ENCODE measurements at regions not wholly inside any gene's neighbourhood (a gene's known extent, or its start where the extent isn't known, plus 50 kb on each side); places are given as distances from the start of the nearest gene placed in this dataset.

GRCh38 chr10:64519427-64519826 lies 998.2 kb downstream of the REEP3 start:
- DNase-seq: no peak
- no peaks in the 10 kb centered on the region for H3K36me3 Mint-ChIP-seq (ENCODE audit: low read depth)
- ChIA-PET CTCF (no interaction called here), POLR2A (no interaction called here)
- no peaks in the 10 kb centered on the region for H3K4me1 Mint-ChIP-seq
- no peak overlapping the region for H3K27ac Mint-ChIP-seq
- H3K4me3 Mint-ChIP-seq: no peak overlapping the region
- no peaks in the 10 kb centered on the region for H3K9me3 Mint-ChIP-seq
- H3K27me3 Mint-ChIP-seq: no peaks in the 10 kb centered on the region

- Mint-ChIP-seq H3K27ac (no peak overlapping the region), H3K27me3 (no peaks in the 10 kb centered on the region), H3K36me3 (ENCODE audit: low read depth) (no peaks in the 10 kb centered on the region), H3K4me1 (no peaks in the 10 kb centered on the region), H3K4me3 (no peak overlapping the region), H3K9me3 (no peaks in the 10 kb centered on the region)
- no peak for DNase-seq
- POLR2A ChIA-PET: no interaction called here
- CTCF ChIA-PET: no interaction called here
Measured at GRCh38 chr10:64519831-64520230, 998.6 kb downstream of the REEP3 start.

- no peaks in the 10 kb centered on the region for H3K36me3 Mint-ChIP-seq (ENCODE audit: low read depth)
- H3K4me3 Mint-ChIP-seq: no peak overlapping the region
- H3K9me3 Mint-ChIP-seq: no peaks in the 10 kb centered on the region
- DNase-seq: no peak
- ChIA-PET CTCF (no interaction called here), POLR2A (no interaction called here)
- H3K27me3 Mint-ChIP-seq: no peaks in the 10 kb centered on the region
- no peaks in the 10 kb centered on the region for H3K4me1 Mint-ChIP-seq
- no peak overlapping the region for H3K27ac Mint-ChIP-seq
Measured at GRCh38 chr10:64523065-64523759, 1002.0 kb downstream of the REEP3 start.

DNA sequence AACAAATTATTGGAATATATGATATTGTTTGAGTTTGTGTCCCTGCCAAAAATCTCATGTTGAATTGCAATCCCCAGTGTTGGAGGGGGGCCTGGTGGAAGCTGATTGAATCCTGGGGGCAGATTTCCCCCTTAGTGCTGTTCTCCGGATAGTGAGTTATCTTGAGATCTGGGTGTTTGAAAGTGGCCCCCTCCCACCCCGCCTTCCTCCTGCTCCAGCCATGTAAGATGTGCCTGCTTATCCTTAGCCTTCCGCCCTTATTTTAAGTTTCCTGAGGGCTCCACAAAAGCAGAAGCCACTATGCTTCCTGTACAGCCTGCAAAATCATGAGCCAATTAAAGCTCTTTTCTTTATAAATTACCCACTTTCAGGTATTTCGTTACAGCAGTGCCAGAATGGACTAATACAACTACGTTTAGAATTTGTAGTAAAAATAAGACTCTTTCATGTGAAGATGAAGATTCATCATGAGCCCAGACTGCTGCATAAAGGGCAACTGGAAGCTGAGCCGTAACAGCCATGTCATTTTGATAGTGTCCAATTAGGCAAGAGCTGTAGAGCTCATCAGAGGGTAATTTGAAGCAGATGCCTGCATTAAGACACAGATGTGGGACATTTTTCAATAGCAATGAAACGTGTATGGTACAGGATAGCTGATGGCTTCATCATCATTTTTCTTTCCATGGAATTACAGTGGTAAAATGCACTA lies 1007.2 kb downstream of the REEP3 start:
- POLR2A ChIA-PET: no interaction called here
- no peaks in the 10 kb centered on the region for H3K27me3 Mint-ChIP-seq
- CTCF ChIA-PET: no interaction called here
- no peak overlapping the region for H3K4me3 Mint-ChIP-seq
- no peaks in the 10 kb centered on the region for H3K9me3 Mint-ChIP-seq
- H3K36me3 Mint-ChIP-seq (ENCODE audit: low read depth): no peaks in the 10 kb centered on the region
- no peak overlapping the region for H3K27ac Mint-ChIP-seq
- DNase-seq: no peak
- H3K4me1 Mint-ChIP-seq: no peaks in the 10 kb centered on the region

DNA sequence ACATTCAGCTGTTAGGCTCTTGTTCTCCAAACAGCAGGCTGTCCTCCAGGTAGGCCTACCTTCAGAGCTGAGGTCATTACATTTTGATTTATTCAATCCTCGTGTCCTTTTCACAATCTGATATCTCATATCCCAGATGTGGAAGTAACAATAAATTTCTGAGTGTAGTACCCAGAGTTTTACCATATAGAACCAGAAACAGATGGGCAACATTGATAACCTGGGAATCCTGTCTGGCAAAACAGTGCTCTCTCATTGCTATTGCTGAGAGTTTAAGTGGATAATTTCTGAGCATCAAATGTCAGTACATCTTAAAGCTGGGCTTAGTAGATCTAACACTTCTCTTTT lies 1007.8 kb downstream of the REEP3 start:
- H3K27me3 Mint-ChIP-seq: no peaks in the 10 kb centered on the region
- H3K27ac Mint-ChIP-seq: no peak overlapping the region
- H3K36me3 Mint-ChIP-seq (ENCODE audit: low read depth): no peaks in the 10 kb centered on the region
- CTCF ChIA-PET: no interaction called here
- H3K4me1 Mint-ChIP-seq: no peaks in the 10 kb centered on the region
- no peak for DNase-seq
- H3K9me3 Mint-ChIP-seq: no peaks in the 10 kb centered on the region
- H3K4me3 Mint-ChIP-seq: no peak overlapping the region
- POLR2A ChIA-PET: no interaction called here

DNA sequence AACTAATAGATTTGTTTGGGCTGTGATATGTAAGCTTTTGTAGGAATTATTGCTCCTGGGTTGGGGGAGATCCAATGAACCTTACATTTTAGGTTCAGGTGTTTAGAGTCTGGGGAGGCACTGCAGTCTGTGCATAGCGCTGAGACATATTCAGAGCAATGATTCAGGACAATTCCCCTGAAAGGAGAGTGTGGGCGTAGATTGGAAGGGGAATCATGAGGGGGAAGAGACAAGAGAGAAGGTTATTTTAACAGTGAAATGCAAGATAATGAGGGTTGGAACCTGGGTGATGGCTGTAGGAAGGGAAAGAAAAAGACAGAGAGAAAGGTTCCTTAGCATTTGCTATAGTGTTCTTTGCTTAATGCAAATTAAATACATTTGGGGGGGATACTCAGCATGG lies 1013.4 kb downstream of the REEP3 start:
- ChIA-PET POLR2A (no interaction called here), CTCF (no interaction called here)
- H3K4me3 Mint-ChIP-seq: no peak overlapping the region
- H3K27ac Mint-ChIP-seq: no peak overlapping the region
- H3K4me1 Mint-ChIP-seq: no peaks in the 10 kb centered on the region
- no peak for DNase-seq
- no peaks in the 10 kb centered on the region for H3K36me3 Mint-ChIP-seq (ENCODE audit: low read depth)
- H3K9me3 Mint-ChIP-seq: no peaks in the 10 kb centered on the region
- H3K27me3 Mint-ChIP-seq: no peaks in the 10 kb centered on the region

GRCh38 chr10:64535131-64535867 lies 1014.1 kb downstream of the REEP3 start:
- ChIA-PET CTCF (no interaction called here), POLR2A (no interaction called here)
- no peak overlapping the region for H3K4me3 Mint-ChIP-seq
- no peaks in the 10 kb centered on the region for H3K36me3 Mint-ChIP-seq (ENCODE audit: low read depth)
- no peaks in the 10 kb centered on the region for H3K27me3 Mint-ChIP-seq
- H3K9me3 Mint-ChIP-seq: no peaks in the 10 kb centered on the region
- H3K4me1 Mint-ChIP-seq: no peaks in the 10 kb centered on the region
- H3K27ac Mint-ChIP-seq: no peak overlapping the region
- no peak for DNase-seq

- H3K36me3 Mint-ChIP-seq (ENCODE audit: low read depth): no peaks in the 10 kb centered on the region
- no peaks in the 10 kb centered on the region for H3K27me3 Mint-ChIP-seq
- CTCF ChIA-PET: no interaction called here
- POLR2A ChIA-PET: no interaction called here
- DNase-seq: no peak
- no peaks in the 10 kb centered on the region for H3K4me1 Mint-ChIP-seq
- no peaks in the 10 kb centered on the region for H3K9me3 Mint-ChIP-seq
- no peak overlapping the region for H3K4me3 Mint-ChIP-seq
- H3K27ac Mint-ChIP-seq: no peak overlapping the region
Measured at GRCh38 chr10:64537112-64537511, 1015.9 kb downstream of the REEP3 start.

DNA sequence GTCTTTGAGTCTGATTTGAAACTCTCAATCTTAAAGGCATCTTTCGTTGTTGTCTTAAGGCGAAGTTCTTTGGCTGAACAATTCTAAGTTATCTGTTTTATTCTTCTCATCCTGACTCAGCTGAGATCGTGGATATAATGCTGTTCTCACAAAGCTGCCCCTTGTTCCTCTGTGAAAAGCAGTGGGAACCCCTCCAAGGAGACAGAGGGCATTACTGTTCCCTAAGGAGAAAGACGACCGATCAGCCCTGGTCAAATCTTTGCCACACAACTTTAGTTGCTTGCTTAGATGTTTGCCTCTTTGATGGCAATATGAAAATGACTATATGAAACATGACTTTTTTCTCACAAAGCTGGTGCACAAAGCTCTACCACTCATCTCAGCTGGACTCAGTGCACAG lies 1016.7 kb downstream of the REEP3 start:
- no peak overlapping the region for H3K4me3 Mint-ChIP-seq
- no peaks in the 10 kb centered on the region for H3K9me3 Mint-ChIP-seq
- no peaks in the 10 kb centered on the region for H3K4me1 Mint-ChIP-seq
- H3K27ac Mint-ChIP-seq: no peak overlapping the region
- H3K36me3 Mint-ChIP-seq (ENCODE audit: low read depth): no peaks in the 10 kb centered on the region
- no peak for DNase-seq
- no peaks in the 10 kb centered on the region for H3K27me3 Mint-ChIP-seq
- ChIA-PET POLR2A (no interaction called here), CTCF (no interaction called here)

GRCh38 chr10:64546073-64546472 lies 1024.9 kb downstream of the REEP3 start:
- no peaks in the 10 kb centered on the region for H3K36me3 Mint-ChIP-seq (ENCODE audit: low read depth)
- CTCF ChIA-PET: no interaction called here
- POLR2A ChIA-PET: no interaction called here
- H3K9me3 Mint-ChIP-seq: no peaks in the 10 kb centered on the region
- H3K4me3 Mint-ChIP-seq: no peak overlapping the region
- no peak overlapping the region for H3K27ac Mint-ChIP-seq
- H3K27me3 Mint-ChIP-seq: no peaks in the 10 kb centered on the region
- no peaks in the 10 kb centered on the region for H3K4me1 Mint-ChIP-seq
- DNase-seq: no peak

DNA sequence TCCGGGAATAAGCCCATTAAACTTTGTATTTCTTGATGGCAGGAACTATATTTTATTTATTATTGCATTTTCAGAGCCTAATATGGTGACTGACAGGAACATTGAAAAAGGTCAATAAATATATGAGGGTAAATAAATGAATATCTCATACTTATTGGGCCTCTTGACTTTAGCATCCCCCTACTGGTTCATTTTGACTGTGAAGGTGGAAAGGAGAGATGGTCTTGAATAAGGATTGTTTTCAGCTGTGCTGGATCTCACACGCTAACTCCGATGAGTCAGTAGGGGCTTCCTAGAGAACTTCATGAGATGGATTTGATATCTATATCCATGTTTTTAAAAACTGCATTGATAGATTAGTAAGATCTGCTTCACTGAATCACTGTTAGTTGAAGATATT lies 1026.0 kb downstream of the REEP3 start:
- POLR2A ChIA-PET: no interaction called here
- CTCF ChIA-PET: no interaction called here
- no peaks in the 10 kb centered on the region for H3K36me3 Mint-ChIP-seq (ENCODE audit: low read depth)
- H3K27ac Mint-ChIP-seq: no peak overlapping the region
- no peak for DNase-seq
- no peak overlapping the region for H3K4me3 Mint-ChIP-seq
- no peaks in the 10 kb centered on the region for H3K4me1 Mint-ChIP-seq
- no peaks in the 10 kb centered on the region for H3K9me3 Mint-ChIP-seq
- no peaks in the 10 kb centered on the region for H3K27me3 Mint-ChIP-seq

- CTCF ChIA-PET: no interaction called here
- Mint-ChIP-seq H3K4me1 (no peaks in the 10 kb centered on the region), H3K4me3 (no peak overlapping the region), H3K36me3 (ENCODE audit: low read depth) (no peaks in the 10 kb centered on the region), H3K27me3 (no peaks in the 10 kb centered on the region), H3K27ac (no peak overlapping the region), H3K9me3 (no peaks in the 10 kb centered on the region)
- no peak for DNase-seq
- POLR2A ChIA-PET: no interaction called here
Measured at GRCh38 chr10:64555666-64556065, 1034.5 kb downstream of the REEP3 start.

GRCh38 chr10:64558094-64558835 lies 1037.1 kb downstream of the REEP3 start:
- no peak overlapping the region for H3K27ac Mint-ChIP-seq
- H3K9me3 Mint-ChIP-seq: peaks cover 5% of the 10 kb centered on the region
- CTCF ChIA-PET: no interaction called here
- POLR2A ChIA-PET: no interaction called here
- H3K4me1 Mint-ChIP-seq: no peaks in the 10 kb centered on the region
- H3K4me3 Mint-ChIP-seq: no peak overlapping the region
- DNase-seq: no peak
- no peaks in the 10 kb centered on the region for H3K36me3 Mint-ChIP-seq (ENCODE audit: low read depth)
- no peaks in the 10 kb centered on the region for H3K27me3 Mint-ChIP-seq

All from activated CD4-positive, alpha-beta memory T cell treated with anti-CD3 and anti-CD28 coated beads, Interleukin-2, amount 10 ng/mL, durations not matched to agents 7 days and 5 days (primary cell).